GM12892 (cell line): ENCODE measurements at regions not wholly inside any gene's neighbourhood (a gene's known extent, or its start where the extent isn't known, plus 50 kb on each side); places are given as distances from the start of the nearest gene placed in this dataset.

Experiments
- POLR2A ChIP-seq: IDR thresholded peaks from 2 replicates; pipeline ENCODE4 v1.6.1; 2011; ENCODE audit warnings: low read depth, low read length, control low read depth
- POLR2AphosphoS5 ChIP-seq: IDR thresholded peaks from 2 replicates; pipeline ENCODE4 v1.6.1; 2011; ENCODE audit warnings: low read depth, low read length, control low read depth

DNA sequence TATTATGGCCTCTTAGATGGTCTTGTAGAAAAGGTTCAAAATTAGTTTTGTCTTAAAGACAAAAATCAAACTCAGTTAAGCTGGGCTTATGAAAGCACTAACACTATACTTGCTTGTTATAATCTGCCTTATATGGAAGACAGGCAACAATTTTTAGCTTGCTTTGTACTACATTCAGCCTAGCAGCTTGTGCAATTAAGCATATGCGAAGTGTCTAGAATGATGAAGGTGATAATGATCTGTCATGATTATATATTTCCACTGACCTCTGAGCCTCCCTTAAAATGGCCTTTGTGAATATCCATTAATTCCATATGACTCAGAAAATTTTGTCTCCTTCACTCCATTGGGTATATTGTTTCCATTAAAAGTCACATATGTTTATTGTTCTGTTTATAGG, 834.9 kb downstream of the OLFM4 start:
- TF ChIP-seq POLR2A (no peak), POLR2AphosphoS5 (no peak)
